ENCODE measurements at regions not wholly inside any gene's neighbourhood (a gene's known extent, or its start where the extent isn't known, plus 50 kb on each side); places are given as distances from the start of the nearest gene placed in this dataset.

DNA sequence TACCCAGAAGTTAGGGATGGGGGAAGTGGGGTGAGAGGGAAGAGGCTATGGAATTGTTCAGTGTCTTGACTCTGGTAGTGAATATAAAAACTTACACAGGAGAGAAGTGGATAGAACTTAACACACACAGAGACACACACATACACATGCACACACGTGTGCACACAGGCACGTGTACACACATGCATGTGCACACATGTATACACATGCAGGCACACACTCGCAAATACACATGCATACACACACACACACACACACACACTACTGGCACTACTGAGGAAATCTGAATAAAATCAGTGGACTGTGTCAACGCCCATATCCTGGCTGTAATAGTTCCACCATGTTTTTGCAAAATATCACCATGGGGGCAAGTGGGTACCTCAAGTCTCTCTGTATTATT is 107.9 kb downstream of the IRS2 start:
- TF ChIP-seq, protein P1, sequence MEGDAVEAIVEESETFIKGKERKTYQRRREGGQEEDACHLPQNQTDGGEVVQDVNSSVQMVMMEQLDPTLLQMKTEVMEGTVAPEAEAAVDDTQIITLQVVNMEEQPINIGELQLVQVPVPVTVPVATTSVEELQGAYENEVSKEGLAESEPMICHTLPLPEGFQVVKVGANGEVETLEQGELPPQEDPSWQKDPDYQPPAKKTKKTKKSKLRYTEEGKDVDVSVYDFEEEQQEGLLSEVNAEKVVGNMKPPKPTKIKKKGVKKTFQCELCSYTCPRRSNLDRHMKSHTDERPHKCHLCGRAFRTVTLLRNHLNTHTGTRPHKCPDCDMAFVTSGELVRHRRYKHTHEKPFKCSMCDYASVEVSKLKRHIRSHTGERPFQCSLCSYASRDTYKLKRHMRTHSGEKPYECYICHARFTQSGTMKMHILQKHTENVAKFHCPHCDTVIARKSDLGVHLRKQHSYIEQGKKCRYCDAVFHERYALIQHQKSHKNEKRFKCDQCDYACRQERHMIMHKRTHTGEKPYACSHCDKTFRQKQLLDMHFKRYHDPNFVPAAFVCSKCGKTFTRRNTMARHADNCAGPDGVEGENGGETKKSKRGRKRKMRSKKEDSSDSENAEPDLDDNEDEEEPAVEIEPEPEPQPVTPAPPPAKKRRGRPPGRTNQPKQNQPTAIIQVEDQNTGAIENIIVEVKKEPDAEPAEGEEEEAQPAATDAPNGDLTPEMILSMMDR (IDR thresholded peaks at IDR 0.05; ENCODE audit: insufficient read depth, low read depth, low read length): no peak
- no peak for TF ChIP-seq EZH2 (IDR thresholded peaks at IDR 0.05; ENCODE audit: insufficient read depth, low read length)
